Hepatocyte (in vitro differentiated cells): ENCODE measurements at regions not wholly inside any gene's neighbourhood (a gene's known extent, or its start where the extent isn't known, plus 50 kb on each side); places are given as distances from the start of the nearest gene placed in this dataset.

Experiments
- DNase-seq: peaks from one replicate; pipeline ENCODE4 v3.0.0-alpha.2; 2016; ENCODE audit warnings: low spot score
- H2AFZ ChIP-seq: fragments of 200-600 bp; sonication (generic); 2 replicates; pipeline ENCODE4 v1.6.0; 2016; ENCODE audit warnings: antibody characterized with exemption, mild to moderate bottlenecking
- H3K27ac ChIP-seq: fragments of 200-600 bp; sonication (generic); 2 replicates; pipeline ENCODE4 v1.5.1; 2016; ENCODE audit warnings: mild to moderate bottlenecking
- H3K27me3 ChIP-seq: fragments of 200-600 bp; sonication (generic); 2 replicates; pipeline ENCODE4 v1.6.1; 2016
- H3K36me3 ChIP-seq: fragments of 200-600 bp; sonication (generic); replicated peaks from 2 replicates; pipeline ENCODE4 v1.5.1; 2016; ENCODE audit warnings: low read depth; ENCODE audit not compliant: insufficient read depth
- H3K4me1 ChIP-seq: fragments of 200-600 bp; sonication (generic); 2 replicates; pipeline ENCODE4 v1.5.1; 2016; ENCODE audit warnings: mild to moderate bottlenecking, moderate library complexity; ENCODE audit not compliant: insufficient read depth
- H3K4me2 ChIP-seq: fragments of 200-600 bp; sonication (generic); 2 replicates; pipeline ENCODE4 v1.6.0; 2016
- H3K4me3 ChIP-seq: fragments of 200-600 bp; sonication (generic); 2 replicates; pipeline ENCODE4 v1.5.1; 2016; ENCODE audit warnings: mild to moderate bottlenecking
- H3K79me2 ChIP-seq: fragments of 200-600 bp; sonication (generic); 2 replicates; pipeline ENCODE4 v1.6.0; 2017; ENCODE audit warnings: mild to moderate bottlenecking
- H3K9me2 ChIP-seq: fragments of 200-600 bp; sonication (generic); replicated peaks from 2 replicates; pipeline ENCODE4 v1.6.0; 2017; ENCODE audit warnings: mild to moderate bottlenecking; ENCODE audit not compliant: insufficient read depth
- H3K9me3 ChIP-seq: fragments of 200-600 bp; sonication (generic); 2 replicates; pipeline ENCODE4 v1.5.1; 2016; ENCODE audit warnings: low read depth, mild to moderate bottlenecking
- H4K20me1 ChIP-seq: fragments of 200-600 bp; sonication (generic); 2 replicates; pipeline ENCODE4 v1.6.0; 2016; ENCODE audit warnings: mild to moderate bottlenecking; ENCODE audit not compliant: insufficient read depth, poor library complexity, severe bottlenecking
- CTCF ChIP-seq: fragments of 200-600 bp; sonication (generic); IDR thresholded peaks from 2 replicates; pipeline ENCODE4 v1.5.1; 2016; ENCODE audit warnings: antibody characterized with exemption, mild to moderate bottlenecking; ENCODE audit not compliant: poor library complexity
- EZH2 ChIP-seq: fragments of 200-600 bp; sonication (generic); IDR thresholded peaks from 2 replicates; pipeline ENCODE4 v1.6.1; 2016; ENCODE audit warnings: antibody characterized with exemption, mild to moderate bottlenecking, borderline replicate concordance
- EZH2phosphoT487 ChIP-seq: fragments of 200-600 bp; sonication (generic); IDR thresholded peaks from one replicate; pipeline ENCODE4 v1.6.1; 2018; ENCODE audit warnings: antibody characterized with exemption, mild to moderate bottlenecking, low read depth, moderate library complexity; ENCODE audit not compliant: unreplicated experiment, severe bottlenecking
- WGBS: methylation state at CpG from one replicate; pipeline ENCODE4 v1.1.6; 2016; ENCODE audit warnings: low lambda C conversion rate; ENCODE audit errors: missing lambda C conversion rate; 5-methylcytosine and 5-hydroxymethylcytosine counted together

GRCh38 chr2:49585921-49586320, 431.6 kb upstream of the FSHR start:
- H3K4me1 ChIP-seq: peaks cover 8% of the 10 kb centered on the region
- no peaks in the 10 kb centered on the region for H3K9me2 ChIP-seq
- no peaks in the 10 kb centered on the region for H3K36me3 ChIP-seq
- no peaks in the 10 kb centered on the region for H3K27me3 ChIP-seq
- no peaks in the 10 kb centered on the region for H4K20me1 ChIP-seq
- DNase-seq: no peak
- no peak overlapping the region for H3K4me3 ChIP-seq
- no peak overlapping the region for H2AFZ ChIP-seq
- H3K9me3 ChIP-seq: no peaks in the 10 kb centered on the region
- no peak overlapping the region for H3K4me2 ChIP-seq
- H3K79me2 ChIP-seq: no peaks in the 10 kb centered on the region
- WGBS: 86% methylated on average over 3 of the region's 3 CpGs
- no peak overlapping the region for H3K27ac ChIP-seq
- no peak for TF ChIP-seq CTCF
- no peak for TF ChIP-seq EZH2
- no peak for TF ChIP-seq EZH2phosphoT487

- Histone ChIP-seq H3K4me1 (peaks cover 8% of the 10 kb centered on the region), H3K36me3 (no peaks in the 10 kb centered on the region), H2AFZ (no peak overlapping the region), H3K9me2 (no peaks in the 10 kb centered on the region), H3K9me3 (no peaks in the 10 kb centered on the region), H4K20me1 (no peaks in the 10 kb centered on the region), H3K79me2 (no peaks in the 10 kb centered on the region), H3K4me3 (no peak overlapping the region), H3K27ac (no peak overlapping the region), H3K4me2 (peak overlapping the region; percentile 11), H3K27me3 (no peaks in the 10 kb centered on the region)
- no peak for TF ChIP-seq CTCF
- TF ChIP-seq EZH2: no peak
- no peak for TF ChIP-seq EZH2phosphoT487
- DNase-seq: no peak
- 41% methylated on average over 5 of the region's 5 CpGs for WGBS
Observed at GRCh38 chr2:49582946-49583345, 428.6 kb upstream of the FSHR start.

- 79% methylated on average over 1 of the region's 1 CpG for WGBS
- Histone ChIP-seq H3K27ac (no peak overlapping the region), H3K9me2 (no peaks in the 10 kb centered on the region), H3K36me3 (no peaks in the 10 kb centered on the region), H4K20me1 (no peaks in the 10 kb centered on the region), H3K9me3 (no peaks in the 10 kb centered on the region), H3K79me2 (no peaks in the 10 kb centered on the region), H2AFZ (no peak overlapping the region), H3K27me3 (no peaks in the 10 kb centered on the region), H3K4me1 (no peaks in the 10 kb centered on the region), H3K4me2 (no peak overlapping the region), H3K4me3 (no peak overlapping the region)
- no peak for DNase-seq
- no peak for TF ChIP-seq EZH2phosphoT487
- no peak for TF ChIP-seq CTCF
- TF ChIP-seq EZH2: no peak
Observed at GRCh38 chr2:49577041-49577440, 422.7 kb upstream of the FSHR start.

- Histone ChIP-seq H3K79me2 (no peaks in the 10 kb centered on the region), H3K9me2 (no peaks in the 10 kb centered on the region)
Observed at GRCh38 chr2:49569176-49569575, 414.9 kb upstream of the FSHR start.

More at GRCh38 chr2:49569176-49569575, 414.9 kb upstream of the FSHR start:
- Histone ChIP-seq H3K36me3 (no peaks in the 10 kb centered on the region), H3K27me3 (no peaks in the 10 kb centered on the region), H3K9me3 (no peaks in the 10 kb centered on the region), H3K4me3 (no peak overlapping the region), H2AFZ (no peak overlapping the region), H3K4me2 (no peak overlapping the region), H3K27ac (no peak overlapping the region), H3K4me1 (no peaks in the 10 kb centered on the region), H4K20me1 (no peaks in the 10 kb centered on the region)
- DNase-seq: no peak
- TF ChIP-seq EZH2: no peak
- no peak for TF ChIP-seq CTCF
- no peak for TF ChIP-seq EZH2phosphoT487
- 90% methylated on average over 1 of the region's 1 CpG for WGBS
